ENCODE measurements at regions not wholly inside any gene's neighbourhood (a gene's known extent, or its start where the extent isn't known, plus 50 kb on each side); places are given as distances from the start of the nearest gene placed in this dataset.
A peak's percentile ranks its signal among the peaks of the same experiment; 100 is the strongest.

DNA sequence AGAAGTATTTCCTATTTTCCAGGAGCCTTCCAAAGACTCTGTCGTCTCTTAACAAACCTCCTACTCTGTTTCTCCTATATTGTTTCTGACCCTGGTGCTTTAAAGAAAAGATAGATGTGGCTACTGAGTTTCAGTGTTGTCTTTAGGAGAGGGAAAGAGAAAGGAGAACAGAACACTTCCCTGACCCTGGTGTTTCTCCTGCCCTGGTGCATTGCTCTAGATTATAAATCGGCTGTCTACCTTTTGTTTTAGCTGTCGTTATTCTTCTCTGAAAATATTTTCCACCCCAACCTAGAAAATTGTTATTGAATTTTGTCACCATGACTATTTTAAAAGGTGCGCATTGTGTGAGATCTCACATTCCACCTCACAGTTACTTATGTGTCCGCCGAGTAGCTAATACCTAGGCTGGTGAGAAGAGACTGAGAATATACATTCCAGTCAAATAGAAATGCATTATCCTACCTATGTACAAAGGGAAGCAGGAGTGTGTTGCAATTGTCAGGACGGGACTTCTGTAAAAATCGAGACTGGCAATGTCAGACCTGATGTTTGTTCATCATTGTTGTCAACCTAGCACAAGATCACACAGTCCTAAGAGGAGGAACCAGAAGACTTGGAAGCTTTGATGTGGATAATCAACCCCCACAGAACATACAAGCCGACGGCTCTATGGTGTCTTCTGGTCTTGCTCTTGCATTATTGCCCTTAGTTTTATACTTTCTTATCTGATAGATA is 108.7 kb upstream of the SLC38A4 start (continued):
- TF ChIP-seq, protein P1, sequence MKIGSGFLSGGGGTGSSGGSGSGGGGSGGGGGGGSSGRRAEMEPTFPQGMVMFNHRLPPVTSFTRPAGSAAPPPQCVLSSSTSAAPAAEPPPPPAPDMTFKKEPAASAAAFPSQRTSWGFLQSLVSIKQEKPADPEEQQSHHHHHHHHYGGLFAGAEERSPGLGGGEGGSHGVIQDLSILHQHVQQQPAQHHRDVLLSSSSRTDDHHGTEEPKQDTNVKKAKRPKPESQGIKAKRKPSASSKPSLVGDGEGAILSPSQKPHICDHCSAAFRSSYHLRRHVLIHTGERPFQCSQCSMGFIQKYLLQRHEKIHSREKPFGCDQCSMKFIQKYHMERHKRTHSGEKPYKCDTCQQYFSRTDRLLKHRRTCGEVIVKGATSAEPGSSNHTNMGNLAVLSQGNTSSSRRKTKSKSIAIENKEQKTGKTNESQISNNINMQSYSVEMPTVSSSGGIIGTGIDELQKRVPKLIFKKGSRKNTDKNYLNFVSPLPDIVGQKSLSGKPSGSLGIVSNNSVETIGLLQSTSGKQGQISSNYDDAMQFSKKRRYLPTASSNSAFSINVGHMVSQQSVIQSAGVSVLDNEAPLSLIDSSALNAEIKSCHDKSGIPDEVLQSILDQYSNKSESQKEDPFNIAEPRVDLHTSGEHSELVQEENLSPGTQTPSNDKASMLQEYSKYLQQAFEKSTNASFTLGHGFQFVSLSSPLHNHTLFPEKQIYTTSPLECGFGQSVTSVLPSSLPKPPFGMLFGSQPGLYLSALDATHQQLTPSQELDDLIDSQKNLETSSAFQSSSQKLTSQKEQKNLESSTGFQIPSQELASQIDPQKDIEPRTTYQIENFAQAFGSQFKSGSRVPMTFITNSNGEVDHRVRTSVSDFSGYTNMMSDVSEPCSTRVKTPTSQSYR (CRISPR knock-in tag; IDR thresholded peaks at IDR 0.05; ENCODE audit: borderline replicate concordance) = peak; percentile 79; the same call in 1 of the 2 replicates
- TF ChIP-seq, protein P2, sequence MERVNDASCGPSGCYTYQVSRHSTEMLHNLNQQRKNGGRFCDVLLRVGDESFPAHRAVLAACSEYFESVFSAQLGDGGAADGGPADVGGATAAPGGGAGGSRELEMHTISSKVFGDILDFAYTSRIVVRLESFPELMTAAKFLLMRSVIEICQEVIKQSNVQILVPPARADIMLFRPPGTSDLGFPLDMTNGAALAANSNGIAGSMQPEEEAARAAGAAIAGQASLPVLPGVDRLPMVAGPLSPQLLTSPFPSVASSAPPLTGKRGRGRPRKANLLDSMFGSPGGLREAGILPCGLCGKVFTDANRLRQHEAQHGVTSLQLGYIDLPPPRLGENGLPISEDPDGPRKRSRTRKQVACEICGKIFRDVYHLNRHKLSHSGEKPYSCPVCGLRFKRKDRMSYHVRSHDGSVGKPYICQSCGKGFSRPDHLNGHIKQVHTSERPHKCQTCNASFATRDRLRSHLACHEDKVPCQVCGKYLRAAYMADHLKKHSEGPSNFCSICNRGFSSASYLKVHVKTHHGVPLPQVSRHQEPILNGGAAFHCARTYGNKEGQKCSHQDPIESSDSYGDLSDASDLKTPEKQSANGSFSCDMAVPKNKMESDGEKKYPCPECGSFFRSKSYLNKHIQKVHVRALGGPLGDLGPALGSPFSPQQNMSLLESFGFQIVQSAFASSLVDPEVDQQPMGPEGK (CRISPR knock-in tag; IDR thresholded peaks at IDR 0.05) = 0 out of 2 replicates have a peak, but pooled peaks have one; percentile 23
- TF ChIP-seq ELF3 (CRISPR knock-in tag; IDR thresholded peaks at IDR 0.05) (peak; percentile 22; the same call in 1 of the 2 replicates), FOXA1 (IDR thresholded peaks at IDR 0.05) (no peak), FOXA1 (CRISPR knock-in tag; IDR thresholded peaks at IDR 0.05) (peak; percentile 72), POGZ (CRISPR knock-in tag; IDR thresholded peaks at IDR 0.05) (peak; percentile 64), ZNF644 (CRISPR knock-in tag; IDR thresholded peaks at IDR 0.05; ENCODE audit: low read depth) (peak; percentile 65), HDAC1 (CRISPR knock-in tag; IDR thresholded peaks at IDR 0.05) (0 out of 2 replicates have a peak, but pooled peaks have one; percentile 21), ZKSCAN8 (CRISPR knock-in tag; IDR thresholded peaks at IDR 0.05; ENCODE audit: borderline replicate concordance) (peak; percentile 50; the same call in 1 of the 2 replicates), HDAC2 (CRISPR knock-in tag; IDR thresholded peaks at IDR 0.05) (peak; percentile 40), GATAD2A (CRISPR knock-in tag; IDR thresholded peaks at IDR 0.05) (peak; percentile 47; the same call in 1 of the 2 replicates), CEBPG (CRISPR knock-in tag; IDR thresholded peaks at IDR 0.05) (peak; percentile 90), THAP11 (CRISPR knock-in tag; IDR thresholded peaks at IDR 0.05) (peak; percentile 36; the same call in 1 of the 2 replicates), ZBTB7B (CRISPR knock-in tag; IDR thresholded peaks at IDR 0.05) (no peak), ZSCAN9 (CRISPR knock-in tag; IDR thresholded peaks at IDR 0.05; ENCODE audit: borderline replicate concordance) (peak; percentile 24; the same call in 1 of the 2 replicates), FOXA3 (CRISPR knock-in tag; IDR thresholded peaks at IDR 0.05) (peak; percentile 75), HMG20A (CRISPR knock-in tag; IDR thresholded peaks at IDR 0.05; ENCODE audit: borderline replicate concordance) (peak; percentile 89; the same call in 1 of the 2 replicates), MIER3 (CRISPR knock-in tag; IDR thresholded peaks at IDR 0.05; ENCODE audit: borderline replicate concordance) (peak; percentile 49; the same call in 1 of the 2 replicates), SMAD3 (CRISPR knock-in tag; IDR thresholded peaks at IDR 0.05) (0 out of 2 replicates have a peak, but pooled peaks have one; percentile 49), SAP130 (CRISPR knock-in tag; IDR thresholded peaks at IDR 0.05; ENCODE audit: low read depth) (peak; percentile 52)
- TF ChIP-seq, protein P3, sequence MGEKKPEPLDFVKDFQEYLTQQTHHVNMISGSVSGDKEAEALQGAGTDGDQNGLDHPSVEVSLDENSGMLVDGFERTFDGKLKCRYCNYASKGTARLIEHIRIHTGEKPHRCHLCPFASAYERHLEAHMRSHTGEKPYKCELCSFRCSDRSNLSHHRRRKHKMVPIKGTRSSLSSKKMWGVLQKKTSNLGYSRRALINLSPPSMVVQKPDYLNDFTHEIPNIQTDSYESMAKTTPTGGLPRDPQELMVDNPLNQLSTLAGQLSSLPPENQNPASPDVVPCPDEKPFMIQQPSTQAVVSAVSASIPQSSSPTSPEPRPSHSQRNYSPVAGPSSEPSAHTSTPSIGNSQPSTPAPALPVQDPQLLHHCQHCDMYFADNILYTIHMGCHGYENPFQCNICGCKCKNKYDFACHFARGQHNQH (CRISPR knock-in tag; IDR thresholded peaks at IDR 0.05) = 0 out of 2 replicates have a peak, but pooled peaks have one; percentile 21
- TF ChIP-seq, protein P4, sequence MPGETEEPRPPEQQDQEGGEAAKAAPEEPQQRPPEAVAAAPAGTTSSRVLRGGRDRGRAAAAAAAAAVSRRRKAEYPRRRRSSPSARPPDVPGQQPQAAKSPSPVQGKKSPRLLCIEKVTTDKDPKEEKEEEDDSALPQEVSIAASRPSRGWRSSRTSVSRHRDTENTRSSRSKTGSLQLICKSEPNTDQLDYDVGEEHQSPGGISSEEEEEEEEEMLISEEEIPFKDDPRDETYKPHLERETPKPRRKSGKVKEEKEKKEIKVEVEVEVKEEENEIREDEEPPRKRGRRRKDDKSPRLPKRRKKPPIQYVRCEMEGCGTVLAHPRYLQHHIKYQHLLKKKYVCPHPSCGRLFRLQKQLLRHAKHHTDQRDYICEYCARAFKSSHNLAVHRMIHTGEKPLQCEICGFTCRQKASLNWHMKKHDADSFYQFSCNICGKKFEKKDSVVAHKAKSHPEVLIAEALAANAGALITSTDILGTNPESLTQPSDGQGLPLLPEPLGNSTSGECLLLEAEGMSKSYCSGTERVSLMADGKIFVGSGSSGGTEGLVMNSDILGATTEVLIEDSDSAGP (CRISPR knock-in tag; IDR thresholded peaks at IDR 0.05; ENCODE audit: borderline replicate concordance) = no peak
- TF ChIP-seq, protein P5, sequence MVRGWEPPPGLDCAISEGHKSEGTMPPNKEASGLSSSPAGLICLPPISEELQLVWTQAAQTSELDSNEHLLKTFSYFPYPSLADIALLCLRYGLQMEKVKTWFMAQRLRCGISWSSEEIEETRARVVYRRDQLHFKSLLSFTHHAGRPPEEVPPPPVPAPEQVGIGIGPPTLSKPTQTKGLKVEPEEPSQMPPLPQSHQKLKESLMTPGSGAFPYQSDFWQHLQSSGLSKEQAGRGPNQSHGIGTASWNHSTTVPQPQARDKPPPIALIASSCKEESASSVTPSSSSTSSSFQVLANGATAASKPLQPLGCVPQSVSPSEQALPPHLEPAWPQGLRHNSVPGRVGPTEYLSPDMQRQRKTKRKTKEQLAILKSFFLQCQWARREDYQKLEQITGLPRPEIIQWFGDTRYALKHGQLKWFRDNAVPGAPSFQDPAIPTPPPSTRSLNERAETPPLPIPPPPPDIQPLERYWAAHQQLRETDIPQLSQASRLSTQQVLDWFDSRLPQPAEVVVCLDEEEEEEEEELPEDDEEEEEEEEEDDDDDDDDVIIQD (CRISPR knock-in tag; IDR thresholded peaks at IDR 0.05; ENCODE audit: low read depth) = peak; percentile 54; the same call in 1 of the 2 replicates

Measured in HepG2 (cell line).